ENCODE measurements at regions not wholly inside any gene's neighbourhood (a gene's known extent, or its start where the extent isn't known, plus 50 kb on each side); places are given as distances from the start of the nearest gene placed in this dataset.

DNA sequence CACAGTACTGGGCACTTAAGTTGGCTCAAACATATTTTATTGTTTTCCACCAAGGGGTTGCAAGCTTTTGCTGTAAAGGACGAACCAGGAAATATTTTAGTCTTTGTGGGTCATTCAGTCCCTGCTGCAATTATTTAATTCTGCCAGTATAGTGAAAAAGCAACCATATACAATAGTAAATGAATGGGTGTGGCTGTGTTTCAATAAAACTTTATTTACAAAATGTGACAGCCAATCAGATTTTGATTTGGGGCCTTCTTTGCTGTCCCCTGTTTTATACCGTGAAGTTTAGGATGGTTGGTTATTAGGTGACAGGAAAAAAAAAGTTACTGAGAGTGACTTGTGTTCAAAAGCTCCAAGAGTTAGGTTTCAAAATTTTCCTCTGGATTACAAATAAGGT lies 956.4 kb downstream of the AACS start:
- Mint-ChIP-seq H3K9me3 (ENCODE audit: unreplicated experiment) (peaks cover 21% of the 10 kb centered on the region), H3K27ac (ENCODE audit: low read depth, unreplicated experiment) (no peak overlapping the region), H3K27me3 (ENCODE audit: insufficient read depth, unreplicated experiment) (no peaks in the 10 kb centered on the region), H3K4me1 (ENCODE audit: insufficient read depth, unreplicated experiment) (no peaks in the 10 kb centered on the region), H3K36me3 (ENCODE audit: insufficient read depth, unreplicated experiment) (no peaks in the 10 kb centered on the region), H3K4me3 (ENCODE audit: unreplicated experiment) (no peak overlapping the region)
- intact Hi-C loops (cut with micrococcal nuclease) = no loop called here
- ChIA-PET POLR2A (no interaction called here), CTCF (interaction anchor here (0.7 to 0.8 kb wide), 2 partner anchors 24 to 1360 kb away, joined by 3 read pairs; no protein-coding TSS in a partner anchor)
- DNase-seq (ENCODE audit: unreplicated experiment) = no peak
- TF ChIP-seq CTCF (IDR thresholded peaks at IDR 0.05; ENCODE audit: unreplicated experiment) = no peak
- no TSS peak for BruUV-seq (replicated peaks)

DNA sequence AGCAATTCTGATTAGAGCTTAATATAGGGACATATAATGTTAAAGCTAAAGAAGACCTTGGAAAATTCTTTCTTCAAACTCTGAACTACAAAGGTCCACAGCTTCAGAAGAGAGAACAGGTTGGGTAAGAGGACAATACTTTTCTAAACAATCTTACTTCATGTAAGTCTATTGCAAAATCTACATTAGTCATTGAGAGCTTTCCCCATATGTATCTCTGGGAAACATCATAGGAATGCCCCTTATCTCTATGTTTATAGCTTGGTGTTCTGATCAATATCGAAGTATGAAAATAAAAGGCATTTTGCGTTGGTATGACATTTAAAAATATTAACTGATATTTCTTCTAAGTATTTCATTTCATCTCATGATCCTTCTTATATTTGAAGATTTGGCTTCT lies 962.6 kb downstream of the AACS start:
- TF ChIP-seq CTCF (IDR thresholded peaks at IDR 0.05; ENCODE audit: unreplicated experiment) = no peak
- H3K4me1 Mint-ChIP-seq (ENCODE audit: insufficient read depth, unreplicated experiment) = peaks cover 8% of the 10 kb centered on the region
- DNase-seq (ENCODE audit: unreplicated experiment) = peak; percentile 48
- CTCF ChIA-PET = interaction anchor here (0.6 to 1.0 kb wide), 4 partner anchors 9 to 829 kb away, joined by 3 to 5 read pairs (median 4); no protein-coding TSS in a partner anchor
- BruUV-seq (replicated peaks) = no TSS peak
- no peaks in the 10 kb centered on the region for H3K27me3 Mint-ChIP-seq (ENCODE audit: insufficient read depth, unreplicated experiment)
- no peaks in the 10 kb centered on the region for H3K36me3 Mint-ChIP-seq (ENCODE audit: insufficient read depth, unreplicated experiment)
- H3K4me3 Mint-ChIP-seq (ENCODE audit: unreplicated experiment) = no peak overlapping the region
- H3K9me3 Mint-ChIP-seq (ENCODE audit: unreplicated experiment) = peaks cover 9% of the 10 kb centered on the region
- no peak overlapping the region for H3K27ac Mint-ChIP-seq (ENCODE audit: low read depth, unreplicated experiment)
- POLR2A ChIA-PET = no interaction called here
- intact Hi-C loops (cut with micrococcal nuclease) = no loop called here

GRCh38 chr12:126030573-126030972 lies 965.3 kb downstream of the AACS start:
- DNase-seq (ENCODE audit: unreplicated experiment) = no peak
- Mint-ChIP-seq H3K4me3 (ENCODE audit: unreplicated experiment) (no peak overlapping the region), H3K9me3 (ENCODE audit: unreplicated experiment) (peaks cover 9% of the 10 kb centered on the region), H3K36me3 (ENCODE audit: insufficient read depth, unreplicated experiment) (no peaks in the 10 kb centered on the region), H3K4me1 (ENCODE audit: insufficient read depth, unreplicated experiment) (peaks cover 8% of the 10 kb centered on the region), H3K27ac (ENCODE audit: low read depth, unreplicated experiment) (no peak overlapping the region), H3K27me3 (ENCODE audit: insufficient read depth, unreplicated experiment) (no peaks in the 10 kb centered on the region)
- no peak for TF ChIP-seq CTCF (IDR thresholded peaks at IDR 0.05; ENCODE audit: unreplicated experiment)
- POLR2A ChIA-PET = no interaction called here
- CTCF ChIA-PET = interaction anchor here (2.5 kb wide), 1 partner anchor 13 kb away, joined by 7 read pairs; no protein-coding TSS in a partner anchor
- no TSS peak for BruUV-seq (replicated peaks)
- intact Hi-C loops (cut with micrococcal nuclease) = no loop called here

GRCh38 chr12:126033751-126034150 lies 968.5 kb downstream of the AACS start:
- H3K4me3 Mint-ChIP-seq (ENCODE audit: unreplicated experiment) = no peak overlapping the region
- H3K27me3 Mint-ChIP-seq (ENCODE audit: insufficient read depth, unreplicated experiment) = no peaks in the 10 kb centered on the region
- H3K27ac Mint-ChIP-seq (ENCODE audit: low read depth, unreplicated experiment) = no peak overlapping the region
- POLR2A ChIA-PET = no interaction called here
- no peaks in the 10 kb centered on the region for H3K36me3 Mint-ChIP-seq (ENCODE audit: insufficient read depth, unreplicated experiment)
- DNase-seq (ENCODE audit: unreplicated experiment) = no peak
- CTCF ChIA-PET = interaction anchor here (0.6 kb wide), 1 partner anchor 691 kb away, joined by 5 read pairs; no protein-coding TSS in a partner anchor
- no peaks in the 10 kb centered on the region for H3K4me1 Mint-ChIP-seq (ENCODE audit: insufficient read depth, unreplicated experiment)
- BruUV-seq (replicated peaks) = no TSS peak
- TF ChIP-seq CTCF (IDR thresholded peaks at IDR 0.05; ENCODE audit: unreplicated experiment) = no peak
- peaks cover 9% of the 10 kb centered on the region for H3K9me3 Mint-ChIP-seq (ENCODE audit: unreplicated experiment)
- intact Hi-C loops (cut with micrococcal nuclease) = no loop called here
